ENCODE measurements at regions not wholly inside any gene's neighbourhood (a gene's known extent, or its start where the extent isn't known, plus 50 kb on each side); places are given as distances from the start of the nearest gene placed in this dataset.

GRCh38 chr2:75798569-75798968, 87.9 kb upstream of the GCFC2 start:
- Mint-ChIP-seq H3K27ac (no peak overlapping the region), H3K36me3 (ENCODE audit: low read depth) (no peaks in the 10 kb centered on the region), H3K4me3 (ENCODE audit: low read depth) (no peak overlapping the region), H3K9me3 (no peaks in the 10 kb centered on the region), H3K4me1 (ENCODE audit: low read depth) (no peaks in the 10 kb centered on the region), H3K27me3 (ENCODE audit: low read depth) (peaks cover 1% of the 10 kb centered on the region)
- DNase-seq (ENCODE audit: low spot score) = no peak
- intact Hi-C loops (cut with micrococcal nuclease) = no loop called here

GRCh38 chr2:75792996-75793395, 82.3 kb upstream of the GCFC2 start:
- no peak for DNase-seq (ENCODE audit: low spot score)
- Mint-ChIP-seq H3K4me3 (ENCODE audit: low read depth) (no peak overlapping the region), H3K4me1 (ENCODE audit: low read depth) (no peaks in the 10 kb centered on the region), H3K36me3 (ENCODE audit: low read depth) (no peaks in the 10 kb centered on the region), H3K9me3 (no peaks in the 10 kb centered on the region), H3K27ac (no peak overlapping the region), H3K27me3 (ENCODE audit: low read depth) (no peaks in the 10 kb centered on the region)
- intact Hi-C loops (cut with micrococcal nuclease) = no loop called here

DNA sequence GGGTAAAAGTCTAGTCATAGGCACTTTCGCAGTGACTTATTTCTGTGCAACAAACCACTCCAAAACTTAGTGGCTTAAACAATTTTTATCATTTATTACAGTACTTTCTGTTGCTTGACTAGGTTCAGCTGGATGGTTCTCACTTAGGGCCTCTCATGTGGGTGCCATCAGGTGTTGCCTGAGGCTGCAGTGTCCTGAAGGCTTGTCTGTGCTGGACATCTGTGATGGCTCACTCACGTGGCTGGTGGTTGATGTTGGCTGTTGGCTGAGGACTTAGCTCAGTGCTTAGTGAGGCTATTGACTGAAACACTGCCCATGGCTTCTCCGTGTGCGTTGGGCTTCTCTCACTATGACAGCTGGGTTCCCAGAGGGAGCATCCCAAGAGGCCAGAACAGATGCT, 81.4 kb upstream of the GCFC2 start:
- H3K4me1 Mint-ChIP-seq (ENCODE audit: low read depth) = no peaks in the 10 kb centered on the region
- no peak overlapping the region for H3K27ac Mint-ChIP-seq
- DNase-seq (ENCODE audit: low spot score) = no peak
- no peak overlapping the region for H3K4me3 Mint-ChIP-seq (ENCODE audit: low read depth)
- intact Hi-C loops (cut with micrococcal nuclease) = no loop called here
- H3K36me3 Mint-ChIP-seq (ENCODE audit: low read depth) = no peaks in the 10 kb centered on the region
- H3K9me3 Mint-ChIP-seq = no peaks in the 10 kb centered on the region
- H3K27me3 Mint-ChIP-seq (ENCODE audit: low read depth) = peaks cover 1% of the 10 kb centered on the region

- Mint-ChIP-seq H3K4me3 (ENCODE audit: low read depth) (no peak overlapping the region), H3K36me3 (ENCODE audit: low read depth) (no peaks in the 10 kb centered on the region), H3K4me1 (ENCODE audit: low read depth) (no peaks in the 10 kb centered on the region), H3K27me3 (ENCODE audit: low read depth) (peaks cover 1% of the 10 kb centered on the region), H3K27ac (no peak overlapping the region), H3K9me3 (no peaks in the 10 kb centered on the region)
- intact Hi-C loops (cut with micrococcal nuclease) = no loop called here
- DNase-seq (ENCODE audit: low spot score) = no peak
Observed at GRCh38 chr2:75790814-75791467, 80.2 kb upstream of the GCFC2 start.

GRCh38 chr2:75790121-75790813, 79.6 kb upstream of the GCFC2 start:
- Mint-ChIP-seq H3K4me3 (ENCODE audit: low read depth) (no peak overlapping the region), H3K27me3 (ENCODE audit: low read depth) (peaks cover 1% of the 10 kb centered on the region), H3K9me3 (no peaks in the 10 kb centered on the region), H3K27ac (no peak overlapping the region), H3K4me1 (ENCODE audit: low read depth) (no peaks in the 10 kb centered on the region), H3K36me3 (ENCODE audit: low read depth) (no peaks in the 10 kb centered on the region)
- intact Hi-C loops (cut with micrococcal nuclease) = no loop called here
- DNase-seq (ENCODE audit: low spot score) = no peak

- H3K4me3 Mint-ChIP-seq (ENCODE audit: low read depth) = no peak overlapping the region
- no peaks in the 10 kb centered on the region for H3K4me1 Mint-ChIP-seq (ENCODE audit: low read depth)
- H3K27me3 Mint-ChIP-seq (ENCODE audit: low read depth) = peaks cover 1% of the 10 kb centered on the region
- DNase-seq (ENCODE audit: low spot score) = no peak
- intact Hi-C loops (cut with micrococcal nuclease) = no loop called here
- no peaks in the 10 kb centered on the region for H3K9me3 Mint-ChIP-seq
- no peak overlapping the region for H3K27ac Mint-ChIP-seq
- no peaks in the 10 kb centered on the region for H3K36me3 Mint-ChIP-seq (ENCODE audit: low read depth)
Observed at GRCh38 chr2:75788902-75789301, 78.2 kb upstream of the GCFC2 start.

- no peaks in the 10 kb centered on the region for H3K36me3 Mint-ChIP-seq (ENCODE audit: low read depth)
Observed at GRCh38 chr2:75788154-75788553, 77.4 kb upstream of the GCFC2 start.

DNA sequence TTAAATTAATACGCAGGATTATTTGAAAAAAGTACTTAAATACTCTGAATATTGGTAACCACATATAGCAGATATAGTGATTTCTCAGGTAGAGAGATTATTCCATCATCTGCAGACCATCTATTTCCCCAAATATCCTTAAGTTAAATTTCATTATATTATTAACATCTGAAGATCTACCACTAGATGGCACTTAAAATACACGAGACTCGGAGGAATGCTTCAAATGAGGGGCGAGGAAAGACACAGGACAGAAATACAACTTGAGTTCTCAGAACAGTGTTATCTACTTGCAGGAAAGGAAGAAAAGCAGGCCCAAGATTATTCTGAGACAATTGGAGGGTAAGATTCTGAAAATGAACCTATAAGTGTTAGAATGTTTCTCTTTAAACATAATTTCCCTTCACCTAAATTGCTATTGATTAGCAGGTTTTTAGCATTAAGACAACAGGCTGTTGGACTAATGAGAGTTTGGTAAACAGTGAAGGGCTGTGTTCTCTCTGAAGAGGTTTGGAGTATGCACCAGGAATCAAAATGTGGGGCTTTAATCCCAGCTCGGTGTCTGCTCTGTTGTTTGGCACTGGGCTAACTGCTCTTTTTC, 76.9 kb upstream of the GCFC2 start:
- Mint-ChIP-seq H3K9me3 (no peaks in the 10 kb centered on the region), H3K36me3 (ENCODE audit: low read depth) (no peaks in the 10 kb centered on the region), H3K27ac (no peak overlapping the region), H3K4me3 (ENCODE audit: low read depth) (no peak overlapping the region), H3K4me1 (ENCODE audit: low read depth) (no peaks in the 10 kb centered on the region), H3K27me3 (ENCODE audit: low read depth) (peaks cover 1% of the 10 kb centered on the region)
- intact Hi-C loops (cut with micrococcal nuclease) = no loop called here
- DNase-seq (ENCODE audit: low spot score) = no peak

More at GRCh38 chr2:75788154-75788553, 77.4 kb upstream of the GCFC2 start:
- intact Hi-C loops (cut with micrococcal nuclease) = no loop called here
- no peak overlapping the region for H3K4me3 Mint-ChIP-seq (ENCODE audit: low read depth)
- no peak for DNase-seq (ENCODE audit: low spot score)
- no peaks in the 10 kb centered on the region for H3K4me1 Mint-ChIP-seq (ENCODE audit: low read depth)
- H3K27me3 Mint-ChIP-seq (ENCODE audit: low read depth) = peaks cover 1% of the 10 kb centered on the region
- no peaks in the 10 kb centered on the region for H3K9me3 Mint-ChIP-seq
- no peak overlapping the region for H3K27ac Mint-ChIP-seq

- Mint-ChIP-seq H3K36me3 (ENCODE audit: low read depth) (no peaks in the 10 kb centered on the region), H3K4me3 (ENCODE audit: low read depth) (no peak overlapping the region), H3K4me1 (ENCODE audit: low read depth) (no peaks in the 10 kb centered on the region), H3K27ac (no peak overlapping the region), H3K27me3 (ENCODE audit: low read depth) (no peaks in the 10 kb centered on the region), H3K9me3 (no peaks in the 10 kb centered on the region)
- intact Hi-C loops (cut with micrococcal nuclease) = no loop called here
- DNase-seq (ENCODE audit: low spot score) = no peak
Observed at GRCh38 chr2:75775311-75775823, 64.7 kb upstream of the GCFC2 start.

- DNase-seq (ENCODE audit: low spot score) = no peak
- intact Hi-C loops (cut with micrococcal nuclease) = no loop called here
- Mint-ChIP-seq H3K27ac (no peak overlapping the region), H3K36me3 (ENCODE audit: low read depth) (no peaks in the 10 kb centered on the region), H3K4me1 (ENCODE audit: low read depth) (no peaks in the 10 kb centered on the region), H3K4me3 (ENCODE audit: low read depth) (no peak overlapping the region), H3K27me3 (ENCODE audit: low read depth) (no peaks in the 10 kb centered on the region), H3K9me3 (no peaks in the 10 kb centered on the region)
Observed at GRCh38 chr2:75772908-75773630, 62.4 kb upstream of the GCFC2 start.

- intact Hi-C loops (cut with micrococcal nuclease) = no loop called here
- no peak overlapping the region for H3K27ac Mint-ChIP-seq
- no peak overlapping the region for H3K4me3 Mint-ChIP-seq (ENCODE audit: low read depth)
- H3K36me3 Mint-ChIP-seq (ENCODE audit: low read depth) = no peaks in the 10 kb centered on the region
- H3K27me3 Mint-ChIP-seq (ENCODE audit: low read depth) = no peaks in the 10 kb centered on the region
- DNase-seq (ENCODE audit: low spot score) = no peak
- no peaks in the 10 kb centered on the region for H3K4me1 Mint-ChIP-seq (ENCODE audit: low read depth)
- H3K9me3 Mint-ChIP-seq = no peaks in the 10 kb centered on the region
Observed at GRCh38 chr2:75765798-75766197, 55.1 kb upstream of the GCFC2 start.

DNA sequence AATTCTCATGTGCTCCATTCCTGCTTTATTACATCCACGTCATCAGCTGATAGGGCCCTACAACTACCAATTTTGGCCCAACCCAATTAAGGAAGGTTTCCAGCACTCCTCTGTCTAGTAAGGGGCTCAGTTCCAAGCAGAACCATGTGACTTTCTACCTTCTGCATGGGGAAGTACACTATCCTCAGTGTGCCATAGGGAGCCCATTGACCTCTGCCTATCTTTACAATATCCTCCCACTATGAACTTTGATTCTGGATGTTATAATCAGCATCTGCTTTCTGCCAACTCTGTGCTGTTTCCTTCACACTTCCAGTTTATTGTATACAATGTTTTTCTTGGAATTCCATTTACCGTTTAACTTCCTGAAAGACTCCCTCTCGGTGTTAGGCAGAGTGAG, 53.9 kb upstream of the GCFC2 start:
- no peaks in the 10 kb centered on the region for H3K9me3 Mint-ChIP-seq
- no peaks in the 10 kb centered on the region for H3K4me1 Mint-ChIP-seq (ENCODE audit: low read depth)
- H3K36me3 Mint-ChIP-seq (ENCODE audit: low read depth) = no peaks in the 10 kb centered on the region
- DNase-seq (ENCODE audit: low spot score) = no peak
- no peak overlapping the region for H3K27ac Mint-ChIP-seq
- intact Hi-C loops (cut with micrococcal nuclease) = no loop called here
- no peak overlapping the region for H3K4me3 Mint-ChIP-seq (ENCODE audit: low read depth)
- H3K27me3 Mint-ChIP-seq (ENCODE audit: low read depth) = no peaks in the 10 kb centered on the region

Measured in activated T-helper 2 cell treated with anti-CD3 and anti-CD28 coated beads, Interferon-gamma antibody, Interleukin-2, Interleukin-4, amounts not matched to agents 10 μg/mL and 5 μg/mL and 100 μg/mL, durations not matched to agents 14 hours and 24 hours and 36 hours (primary cell).